Neural crest cell (in vitro differentiated cells): ENCODE measurements at regions not wholly inside any gene's neighbourhood (a gene's known extent, or its start where the extent isn't known, plus 50 kb on each side); places are given as distances from the start of the nearest gene placed in this dataset.
"Not testable (repeated sequence)": the region's sequence is repeated elsewhere in the genome, so short reads cannot be mapped to it uniquely, and the experiment has no call there.

Experiments
- DNase-seq: peaks from one replicate; pipeline ENCODE4 v3.0.0; 2021; ENCODE audit warnings: low read depth, mixed read lengths, low spot score
- H3K27ac Mint-ChIP-seq: one replicate; pipeline ENCODE4 v1.8.0; 2021; ENCODE audit warnings: mild to moderate bottlenecking, mixed read lengths; ENCODE audit not compliant: unreplicated experiment
- H3K27me3 Mint-ChIP-seq: 2 replicates; pipeline ENCODE4 v1.8.0; 2021; ENCODE audit warnings: low read depth, mild to moderate bottlenecking, mixed read lengths
- H3K36me3 Mint-ChIP-seq: 2 replicates; pipeline ENCODE4 v1.8.0; 2021; ENCODE audit warnings: low read depth, mild to moderate bottlenecking, mixed read lengths
- H3K4me1 Mint-ChIP-seq: 2 replicates; pipeline ENCODE4 v1.8.0; 2021; ENCODE audit warnings: mixed read lengths
- H3K4me3 Mint-ChIP-seq: one replicate; pipeline ENCODE4 v1.8.0; 2021; ENCODE audit warnings: mild to moderate bottlenecking, mixed read lengths
- H3K9me3 Mint-ChIP-seq: 2 replicates; pipeline ENCODE4 v1.8.0; 2021; ENCODE audit warnings: mixed read lengths
- CTCF ChIP-seq: fragments of 200-600 bp; sonication (generic); conservative IDR thresholded peaks from 2 replicates; pipeline ENCODE4 v1.5.0; 2021; ENCODE audit warnings: antibody characterized with exemption, mild to moderate bottlenecking

DNA sequence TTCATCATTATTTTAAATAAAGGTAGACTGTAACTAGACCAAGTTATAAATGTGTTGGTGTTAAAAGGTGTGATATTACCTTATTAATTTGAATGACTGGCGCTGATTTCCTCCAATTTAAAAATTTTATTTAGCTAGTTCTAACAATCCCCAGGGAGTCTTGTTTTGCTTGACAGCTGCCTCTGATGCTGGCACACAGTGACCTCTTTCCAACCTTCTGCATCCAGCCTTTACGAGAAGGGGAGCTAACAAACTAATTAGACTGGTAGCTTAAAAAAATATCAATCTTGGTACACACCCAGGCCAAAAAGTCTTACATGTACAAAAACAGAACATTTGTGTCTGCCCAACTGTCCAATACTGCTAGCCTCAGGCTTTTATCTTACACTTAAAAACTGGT is 51.8 kb upstream of the ENPEP start:
- Mint-ChIP-seq H3K9me3 (peaks cover 15% of the 10 kb centered on the region), H3K4me1 (no peaks in the 10 kb centered on the region), H3K36me3 (peaks cover 31% of the 10 kb centered on the region), H3K27ac (no peak overlapping the region), H3K27me3 (no peaks in the 10 kb centered on the region), H3K4me3 (no peak overlapping the region)
- no peak for DNase-seq
- no peak for TF ChIP-seq CTCF

GRCh38 chr4:110418641-110419040 is 57.3 kb upstream of the ENPEP start:
- H3K4me1 Mint-ChIP-seq, result peaks cover 4% of the 10 kb centered on the region
- TF ChIP-seq CTCF, result no peak
- no peak overlapping the region for H3K4me3 Mint-ChIP-seq
- H3K9me3 Mint-ChIP-seq, result peaks cover 20% of the 10 kb centered on the region
- H3K27me3 Mint-ChIP-seq, result no peaks in the 10 kb centered on the region
- H3K27ac Mint-ChIP-seq, result no peak overlapping the region
- DNase-seq, result no peak
- peaks cover 51% of the 10 kb centered on the region for H3K36me3 Mint-ChIP-seq

GRCh38 chr4:110417136-110417535 is 58.8 kb upstream of the ENPEP start:
- no peak overlapping the region for H3K27ac Mint-ChIP-seq
- H3K4me3 Mint-ChIP-seq, result no peak overlapping the region
- peaks cover 15% of the 10 kb centered on the region for H3K4me1 Mint-ChIP-seq
- TF ChIP-seq CTCF, result no peak
- H3K36me3 Mint-ChIP-seq, result peaks cover 48% of the 10 kb centered on the region
- peaks cover 18% of the 10 kb centered on the region for H3K9me3 Mint-ChIP-seq
- no peaks in the 10 kb centered on the region for H3K27me3 Mint-ChIP-seq
- no peak for DNase-seq

- no peak for DNase-seq
- H3K4me1 Mint-ChIP-seq, result peaks cover 23% of the 10 kb centered on the region
- no peak overlapping the region for H3K4me3 Mint-ChIP-seq
- H3K27me3 Mint-ChIP-seq, result no peaks in the 10 kb centered on the region
- peaks cover 16% of the 10 kb centered on the region for H3K9me3 Mint-ChIP-seq
- peak overlapping the region; percentile 35 for H3K27ac Mint-ChIP-seq
- TF ChIP-seq CTCF, result no peak
- H3K36me3 Mint-ChIP-seq, result peaks cover 42% of the 10 kb centered on the region
Observed at GRCh38 chr4:110415478-110415877, 60.5 kb upstream of the ENPEP start.

GRCh38 chr4:110415041-110415440 is 60.9 kb upstream of the ENPEP start:
- Mint-ChIP-seq H3K4me3 (no peak overlapping the region), H3K4me1 (peaks cover 23% of the 10 kb centered on the region), H3K27me3 (no peaks in the 10 kb centered on the region), H3K36me3 (peaks cover 40% of the 10 kb centered on the region), H3K9me3 (peaks cover 16% of the 10 kb centered on the region), H3K27ac (no peak overlapping the region)
- DNase-seq, result no peak
- TF ChIP-seq CTCF, result no peak

GRCh38 chr4:110414561-110414920 is 61.4 kb upstream of the ENPEP start:
- Mint-ChIP-seq H3K27ac (no peak overlapping the region), H3K36me3 (peaks cover 40% of the 10 kb centered on the region), H3K4me1 (peaks cover 23% of the 10 kb centered on the region), H3K9me3 (peaks cover 16% of the 10 kb centered on the region), H3K4me3 (no peak overlapping the region), H3K27me3 (no peaks in the 10 kb centered on the region)
- no peak for DNase-seq
- TF ChIP-seq CTCF, result no peak

- H3K9me3 Mint-ChIP-seq, result peaks cover 16% of the 10 kb centered on the region
- H3K4me3 Mint-ChIP-seq, DNase-seq, H3K27me3 Mint-ChIP-seq, H3K27ac Mint-ChIP-seq: not testable (repeated sequence)
- H3K36me3 Mint-ChIP-seq, result peaks cover 38% of the 10 kb centered on the region
- peaks cover 23% of the 10 kb centered on the region for H3K4me1 Mint-ChIP-seq
Observed at GRCh38 chr4:110413807-110414560, 62.0 kb upstream of the ENPEP start.
